ENCODE measurements at regions not wholly inside any gene's neighbourhood (a gene's known extent, or its start where the extent isn't known, plus 50 kb on each side); places are given as distances from the start of the nearest gene placed in this dataset.

- in situ Hi-C loops (cut with HindIII; ENCODE audit: low sequenced_read_pairs), result loop anchor here (5.0 kb wide), 1 partner anchor 48 kb away; no protein-coding TSS in a partner anchor
- DNase-seq (ENCODE audit: low read depth), result no peak
- no peak for TF ChIP-seq CTCF (IDR thresholded peaks at IDR 0.05; ENCODE audit: low read depth, low read length, missing control alignments)
- no peak overlapping the region for H3K4me3 ChIP-seq (ENCODE audit: low read depth, low read length)
Observed at GRCh38 chr10:70939441-70940003, 51.2 kb upstream of the PCBD1 start.

GRCh38 chr10:70940834-70941568 is 52.6 kb upstream of the PCBD1 start:
- in situ Hi-C loops (cut with HindIII; ENCODE audit: low sequenced_read_pairs), result loop anchor here (5.0 kb wide), 1 partner anchor 46 kb away; no protein-coding TSS in a partner anchor
- no peak for TF ChIP-seq CTCF (IDR thresholded peaks at IDR 0.05; ENCODE audit: low read depth, low read length, missing control alignments)
- DNase-seq (ENCODE audit: low read depth), result no peak
- no peak overlapping the region for H3K4me3 ChIP-seq (ENCODE audit: low read depth, low read length)

GRCh38 chr10:70942125-70942524 is 53.8 kb upstream of the PCBD1 start:
- no peak for TF ChIP-seq CTCF (IDR thresholded peaks at IDR 0.05; ENCODE audit: low read depth, low read length, missing control alignments)
- DNase-seq (ENCODE audit: low read depth), result no peak
- in situ Hi-C loops (cut with HindIII; ENCODE audit: low sequenced_read_pairs), result loop anchor here (5.0 kb wide), 1 partner anchor 45 kb away; no protein-coding TSS in a partner anchor
- H3K4me3 ChIP-seq (ENCODE audit: low read depth, low read length), result no peak overlapping the region

- DNase-seq (ENCODE audit: low read depth), result no peak
- no peak for TF ChIP-seq CTCF (IDR thresholded peaks at IDR 0.05; ENCODE audit: low read depth, low read length, missing control alignments)
- in situ Hi-C loops (cut with HindIII; ENCODE audit: low sequenced_read_pairs), result loop anchor here (5.0 kb wide), 1 partner anchor 45 kb away; no protein-coding TSS in a partner anchor
- no peak overlapping the region for H3K4me3 ChIP-seq (ENCODE audit: low read depth, low read length)
Observed at GRCh38 chr10:70942725-70943124, 54.4 kb upstream of the PCBD1 start.

GRCh38 chr10:70943249-70943648 is 54.9 kb upstream of the PCBD1 start:
- no peak overlapping the region for H3K4me3 ChIP-seq (ENCODE audit: low read depth, low read length)
- in situ Hi-C loops (cut with HindIII; ENCODE audit: low sequenced_read_pairs), result loop anchor here (5.0 kb wide), 1 partner anchor 44 kb away; no protein-coding TSS in a partner anchor
- DNase-seq (ENCODE audit: low read depth), result no peak
- no peak for TF ChIP-seq CTCF (IDR thresholded peaks at IDR 0.05; ENCODE audit: low read depth, low read length, missing control alignments)

GRCh38 chr10:70943841-70944466 is 55.6 kb upstream of the PCBD1 start:
- no peak for TF ChIP-seq CTCF (IDR thresholded peaks at IDR 0.05; ENCODE audit: low read depth, low read length, missing control alignments)
- in situ Hi-C loops (cut with HindIII; ENCODE audit: low sequenced_read_pairs), result loop anchor here (5.0 kb wide), 1 partner anchor 43 kb away; no protein-coding TSS in a partner anchor
- no peak overlapping the region for H3K4me3 ChIP-seq (ENCODE audit: low read depth, low read length)
- no peak for DNase-seq (ENCODE audit: low read depth)

All from astrocyte of the cerebellum (primary cell).